Ovary (tissue), 7 donors: ENCODE measurements at regions not wholly inside any gene's neighbourhood (a gene's known extent, or its start where the extent isn't known, plus 50 kb on each side); places are given as distances from the start of the nearest gene placed in this dataset.

Source experiments
- DNase-seq, 5 donors: peaks; one replicate each; pipeline ENCODE4 v3.0.0-alpha.2; 2019 to 2020
- H3K27ac ChIP-seq, 2 donors: fragments of 200-600 bp; one replicate each; pipeline versions ENCODE4 v1.5.1 to v1.8.0; 2019 to 2022
- H3K27me3 ChIP-seq: fragments of 200-600 bp; one replicate; pipeline ENCODE4 v1.8.0; 2022
- H3K36me3 ChIP-seq: fragments of 200-600 bp; sonication (generic); one replicate; pipeline ENCODE4 v1.5.1; 2019
- H3K4me1 ChIP-seq: one replicate; pipeline ENCODE4 v1.8.1; 2013; ENCODE audit warnings: mild to moderate bottlenecking, moderate library complexity; ENCODE audit not compliant: insufficient read depth
- H3K4me3 ChIP-seq: fragments of 200-600 bp; sonication (generic); one replicate; pipeline ENCODE4 v1.5.1; 2017
- H3K9me3 ChIP-seq, 2 donors: fragments of 200-600 bp in 1 of 2; sonication (generic) in 1 of 2; one replicate each; pipeline versions ENCODE4 v1.5.1 to v1.8.1; 2013 to 2019; ENCODE audit warnings: mild to moderate bottlenecking in 1 of 2, moderate library complexity in 1 of 2
- EP300 ChIP-seq: sonication (generic); formaldehyde crosslinking; IDR thresholded peaks from one replicate; pipeline ENCODE4 v1.6.1; 2017; ENCODE audit warnings: antibody characterized with exemption
- POLR2A ChIP-seq: fragments of 450-650 bp; IDR thresholded peaks from one replicate; pipeline ENCODE4 v1.6.1; 2017; ENCODE audit warnings: antibody characterized with exemption, mild to moderate bottlenecking, moderate library complexity
- WGBS, 3 donors: extraction: QIAGEN DNeasy Blood & Tissue Kit in 1 of 3; methylation state at CpG; one replicate each; pipeline versions ENCODE4 v1.1.5 to v1.1.7; 2013 to 2017; 5-methylcytosine and 5-hydroxymethylcytosine counted together
- intact Hi-C, 4 donors: fragments of 100-400 bp; cut with DNase I; formaldehyde crosslinking; loops; one replicate each; pipeline versions ENCODE4 v1.11.0 to v1.15.1; 2022 to 2023
- TF ChIP-seq, protein P1 (sequence below), 3 donors: fragments of 450-650 bp in 2 of 3; fragments of 200-600 bp in 1 of 3; IDR thresholded peaks; one replicate each; pipeline versions ENCODE4 v1.5.1 to v1.8.0; 2016 to 2022; ENCODE audit warnings: antibody characterized with exemption in 3 of 3, mild to moderate bottlenecking in 1 of 3
- donor health status: DM: no; HTN: no; CAD: no; lungs with moderate emphysema.
- donor health status: DM: no; HTN: no; CAD: no.
- donor health status: Bipolar disorder and iron deficiency.
- donor health status: DM: no; HTN: no; CAD: no.
- donor health status: DM: yes; HTN: yes; CAD: no.

DNA sequence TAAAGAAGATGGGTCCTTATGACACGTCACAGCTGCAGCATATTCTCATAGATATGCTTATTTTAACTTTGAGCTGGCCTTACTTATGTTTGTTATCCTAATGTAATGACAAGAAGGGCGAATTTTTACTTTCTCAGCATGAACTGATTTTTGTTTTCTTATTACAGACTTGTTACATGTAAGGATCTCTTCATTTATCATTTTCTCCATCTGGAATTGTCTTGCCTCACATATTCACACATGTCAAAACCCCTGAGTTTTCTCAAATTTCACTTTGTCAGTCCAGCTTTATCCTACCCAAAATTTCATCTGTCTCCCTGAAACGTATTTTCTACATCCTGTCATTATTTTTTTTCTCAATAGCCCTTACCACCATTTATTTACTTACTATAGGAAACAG is 1774.0 kb upstream of the PRR20A start:
- intact Hi-C loops: no loop called here

DNA sequence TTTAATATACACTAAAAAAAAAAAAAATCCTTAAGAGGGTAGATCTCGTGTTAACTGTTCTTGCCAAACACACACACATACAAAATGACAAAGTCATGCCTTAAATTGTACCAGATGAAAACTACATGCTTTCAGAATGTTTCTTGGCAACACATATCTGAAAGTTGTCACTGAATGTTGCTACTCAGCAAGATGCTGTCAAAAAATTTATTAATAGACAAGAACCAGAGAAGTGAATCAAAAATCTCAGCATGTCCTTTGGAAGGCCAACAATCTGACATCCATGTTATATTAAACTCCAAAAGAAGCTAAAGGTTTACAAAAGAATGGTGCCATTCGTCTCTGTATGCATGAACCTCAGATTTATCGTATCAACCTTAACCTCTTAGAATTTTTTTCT is 1746.2 kb upstream of the PRR20A start:
- TF ChIP-seq EP300: no peak
- TF ChIP-seq, protein P1, sequence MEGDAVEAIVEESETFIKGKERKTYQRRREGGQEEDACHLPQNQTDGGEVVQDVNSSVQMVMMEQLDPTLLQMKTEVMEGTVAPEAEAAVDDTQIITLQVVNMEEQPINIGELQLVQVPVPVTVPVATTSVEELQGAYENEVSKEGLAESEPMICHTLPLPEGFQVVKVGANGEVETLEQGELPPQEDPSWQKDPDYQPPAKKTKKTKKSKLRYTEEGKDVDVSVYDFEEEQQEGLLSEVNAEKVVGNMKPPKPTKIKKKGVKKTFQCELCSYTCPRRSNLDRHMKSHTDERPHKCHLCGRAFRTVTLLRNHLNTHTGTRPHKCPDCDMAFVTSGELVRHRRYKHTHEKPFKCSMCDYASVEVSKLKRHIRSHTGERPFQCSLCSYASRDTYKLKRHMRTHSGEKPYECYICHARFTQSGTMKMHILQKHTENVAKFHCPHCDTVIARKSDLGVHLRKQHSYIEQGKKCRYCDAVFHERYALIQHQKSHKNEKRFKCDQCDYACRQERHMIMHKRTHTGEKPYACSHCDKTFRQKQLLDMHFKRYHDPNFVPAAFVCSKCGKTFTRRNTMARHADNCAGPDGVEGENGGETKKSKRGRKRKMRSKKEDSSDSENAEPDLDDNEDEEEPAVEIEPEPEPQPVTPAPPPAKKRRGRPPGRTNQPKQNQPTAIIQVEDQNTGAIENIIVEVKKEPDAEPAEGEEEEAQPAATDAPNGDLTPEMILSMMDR (IDR thresholded peaks at IDR 0.05): no peak
- no peak for TF ChIP-seq POLR2A
- intact Hi-C loops: no loop called here
- whole genome bisulfite sequencing, 3 donors: 69 to 90% (median 86%) methylated on average over 3 of the region's 3 CpGs
- H3K9me3 ChIP-seq: no peaks in the 10 kb centered on the region
- DNase-seq: no peak
- no peaks in the 10 kb centered on the region for H3K27me3 ChIP-seq
- no peaks in the 10 kb centered on the region for H3K36me3 ChIP-seq
- no peaks in the 10 kb centered on the region for H3K4me1 ChIP-seq
- no peak overlapping the region for H3K27ac ChIP-seq
- H3K4me3 ChIP-seq: no peak overlapping the region

More for the DNA sequence above, 1774.0 kb upstream of the PRR20A start:
- H3K4me1 ChIP-seq: no peaks in the 10 kb centered on the region
- no peak overlapping the region for H3K4me3 ChIP-seq
- TF ChIP-seq EP300 (no peak), POLR2A (no peak)
- TF ChIP-seq, protein P1 (IDR thresholded peaks at IDR 0.05): no peak
- WGBS, 3 donors: 52 to 65% (median 59%) methylated on average over 3 of the region's 3 CpGs
- no peak for DNase-seq
- no peaks in the 10 kb centered on the region for H3K27me3 ChIP-seq
- no peak overlapping the region for H3K27ac ChIP-seq
- no peaks in the 10 kb centered on the region for H3K9me3 ChIP-seq
- H3K36me3 ChIP-seq: no peaks in the 10 kb centered on the region

GRCh38 chr13:55402870-55403269 is 1737.8 kb upstream of the PRR20A start:
- TF ChIP-seq POLR2A: no peak
- no peak for TF ChIP-seq EP300
- TF ChIP-seq, protein P1 (IDR thresholded peaks at IDR 0.05): no peak
- no peaks in the 10 kb centered on the region for H3K4me1 ChIP-seq
- WGBS, 3 donors: 81 to 91% (median 82%) methylated on average over 1 of the region's 1 CpG
- no peak overlapping the region for H3K27ac ChIP-seq
- intact Hi-C loops: no loop called here
- H3K36me3 ChIP-seq: no peaks in the 10 kb centered on the region
- H3K27me3 ChIP-seq: no peaks in the 10 kb centered on the region
- DNase-seq: no peak
- no peaks in the 10 kb centered on the region for H3K9me3 ChIP-seq
- H3K4me3 ChIP-seq: no peak overlapping the region

- Histone ChIP-seq H3K27ac (no peak overlapping the region), H3K4me3 (no peak overlapping the region), H3K4me1 (no peaks in the 10 kb centered on the region), H3K27me3 (no peaks in the 10 kb centered on the region), H3K36me3 (no peaks in the 10 kb centered on the region), H3K9me3 (no peaks in the 10 kb centered on the region)
- DNase-seq: no peak
- TF ChIP-seq POLR2A (no peak), EP300 (no peak)
- TF ChIP-seq, protein P1 (IDR thresholded peaks at IDR 0.05): no peak
- intact Hi-C loops: no loop called here
Measured at GRCh38 chr13:55403887-55404487, 1736.7 kb upstream of the PRR20A start.
